HG02763 (cell line): ENCODE measurements at regions not wholly inside any gene's neighbourhood (a gene's known extent, or its start where the extent isn't known, plus 50 kb on each side); places are given as distances from the start of the nearest gene placed in this dataset.

Experiments used
- ATAC-seq: cut with Tn5 transposase; IDR thresholded peaks from one replicate; pipeline ENCODE4 v1.9.1; 2021; ENCODE audit warnings: mild to moderate bottlenecking, moderate library complexity; ENCODE audit not compliant: unreplicated experiment

- ATAC-seq, result no peak
Measured at GRCh38 chr17:5784791-5785190, 200.5 kb upstream of the NLRP1 start.

- no peak for ATAC-seq
Measured at GRCh38 chr17:5785338-5785737, 201.0 kb upstream of the NLRP1 start.

GRCh38 chr17:5785867-5786509 lies 201.7 kb upstream of the NLRP1 start:
- ATAC-seq, result peak; percentile 61

- no peak for ATAC-seq
Measured at GRCh38 chr17:5786510-5786875, 202.2 kb upstream of the NLRP1 start.

- no peak for ATAC-seq
Measured at GRCh38 chr17:5788266-5788900, 204.1 kb upstream of the NLRP1 start.

- no peak for ATAC-seq
Measured at GRCh38 chr17:5789528-5789927, 205.2 kb upstream of the NLRP1 start.

GRCh38 chr17:5793157-5793556 lies 208.8 kb upstream of the NLRP1 start:
- ATAC-seq, result no peak

- ATAC-seq, result no peak
Measured at GRCh38 chr17:5793899-5794298, 209.6 kb upstream of the NLRP1 start.

- no peak for ATAC-seq
Measured at GRCh38 chr17:5794385-5794784, 210.1 kb upstream of the NLRP1 start.

- no peak for ATAC-seq
Measured at GRCh38 chr17:5794881-5795506, 210.7 kb upstream of the NLRP1 start.

GRCh38 chr17:5797447-5798050 lies 213.2 kb upstream of the NLRP1 start:
- no peak for ATAC-seq

GRCh38 chr17:5798094-5798493 lies 213.8 kb upstream of the NLRP1 start:
- no peak for ATAC-seq

- ATAC-seq, result no peak
Measured at GRCh38 chr17:5800131-5800530, 215.8 kb upstream of the NLRP1 start.

GRCh38 chr17:5800646-5801045 lies 216.3 kb upstream of the NLRP1 start:
- no peak for ATAC-seq

GRCh38 chr17:5804251-5804650 lies 219.9 kb upstream of the NLRP1 start:
- ATAC-seq, result no peak

GRCh38 chr17:5809056-5809455 lies 224.7 kb upstream of the NLRP1 start:
- ATAC-seq, result no peak

- ATAC-seq, result no peak
Measured at GRCh38 chr17:5809580-5810188, 225.4 kb upstream of the NLRP1 start.

- no peak for ATAC-seq
Measured at GRCh38 chr17:5812590-5812989, 228.3 kb upstream of the NLRP1 start.

GRCh38 chr17:5813357-5813756 lies 229.0 kb upstream of the NLRP1 start:
- ATAC-seq, result no peak

GRCh38 chr17:5815396-5815795 lies 231.1 kb upstream of the NLRP1 start:
- ATAC-seq, result no peak

- no peak for ATAC-seq
Measured at GRCh38 chr17:5816491-5817070, 232.3 kb upstream of the NLRP1 start.
